Stimulated activated CD8-positive, alpha-beta memory T cell treated with anti-CD3 and anti-CD28 coated beads, Interleukin-2, amount 100 ng/mL, for 48 hours (primary cell): ENCODE measurements at regions not wholly inside any gene's neighbourhood (a gene's known extent, or its start where the extent isn't known, plus 50 kb on each side); places are given as distances from the start of the nearest gene placed in this dataset.

Source experiments
- DNase-seq, 2 donors: peaks; one replicate each; pipeline ENCODE4 v3.0.0-alpha.2; 2020; ENCODE audit warnings: low read depth in 2 of 2

- no peak for DNase-seq
These were observed 450.8 kb downstream of the SOX6 start for GRCh38 chr11:15905366-15906104.

GRCh38 chr11:15906481-15907035 lies 449.8 kb downstream of the SOX6 start:
- no peak for DNase-seq

- DNase-seq: no peak
These were observed 448.5 kb downstream of the SOX6 start for GRCh38 chr11:15907806-15908205.

- no peak for DNase-seq
These were observed 446.3 kb downstream of the SOX6 start for GRCh38 chr11:15909937-15910598.

- DNase-seq: no peak
These were observed 445.6 kb downstream of the SOX6 start for GRCh38 chr11:15910761-15911160.

- DNase-seq: no peak
These were observed 444.8 kb downstream of the SOX6 start for GRCh38 chr11:15911377-15912044.

GRCh38 chr11:15912291-15912690 lies 444.1 kb downstream of the SOX6 start:
- no peak for DNase-seq

- no peak for DNase-seq
These were observed 443.5 kb downstream of the SOX6 start for GRCh38 chr11:15912825-15913224.

GRCh38 chr11:15913261-15913660 lies 443.1 kb downstream of the SOX6 start:
- no peak for DNase-seq
